ENCODE measurements at regions not wholly inside any gene's neighbourhood (a gene's known extent, or its start where the extent isn't known, plus 50 kb on each side); places are given as distances from the start of the nearest gene placed in this dataset.

GRCh38 chr6:106910999-106911949, 63.3 kb downstream of the CD24 start:
- no peak overlapping the region for H3K27ac ChIP-seq (ENCODE audit: low read depth, low read length)
- TF ChIP-seq, protein P1, sequence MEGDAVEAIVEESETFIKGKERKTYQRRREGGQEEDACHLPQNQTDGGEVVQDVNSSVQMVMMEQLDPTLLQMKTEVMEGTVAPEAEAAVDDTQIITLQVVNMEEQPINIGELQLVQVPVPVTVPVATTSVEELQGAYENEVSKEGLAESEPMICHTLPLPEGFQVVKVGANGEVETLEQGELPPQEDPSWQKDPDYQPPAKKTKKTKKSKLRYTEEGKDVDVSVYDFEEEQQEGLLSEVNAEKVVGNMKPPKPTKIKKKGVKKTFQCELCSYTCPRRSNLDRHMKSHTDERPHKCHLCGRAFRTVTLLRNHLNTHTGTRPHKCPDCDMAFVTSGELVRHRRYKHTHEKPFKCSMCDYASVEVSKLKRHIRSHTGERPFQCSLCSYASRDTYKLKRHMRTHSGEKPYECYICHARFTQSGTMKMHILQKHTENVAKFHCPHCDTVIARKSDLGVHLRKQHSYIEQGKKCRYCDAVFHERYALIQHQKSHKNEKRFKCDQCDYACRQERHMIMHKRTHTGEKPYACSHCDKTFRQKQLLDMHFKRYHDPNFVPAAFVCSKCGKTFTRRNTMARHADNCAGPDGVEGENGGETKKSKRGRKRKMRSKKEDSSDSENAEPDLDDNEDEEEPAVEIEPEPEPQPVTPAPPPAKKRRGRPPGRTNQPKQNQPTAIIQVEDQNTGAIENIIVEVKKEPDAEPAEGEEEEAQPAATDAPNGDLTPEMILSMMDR (IDR thresholded peaks at IDR 0.05; ENCODE audit: low read depth, low read length) = no peak
- no peaks in the 10 kb centered on the region for H3K27me3 ChIP-seq (ENCODE audit: control insufficient read depth, insufficient read depth, low read length)
- DNase-seq (ENCODE audit: low read depth, low spot score) = no peak
- H3K9me3 ChIP-seq (ENCODE audit: control insufficient read depth, insufficient read depth, low read length) = no peaks in the 10 kb centered on the region
- no peak overlapping the region for H3K4me3 ChIP-seq (ENCODE audit: low read depth, low read length)
- POLR2A ChIA-PET = no interaction called here
- CTCF ChIA-PET = interaction anchor here (0.6 kb wide), 1 partner anchor 749 kb away, joined by 4 read pairs; no protein-coding TSS in a partner anchor

DNA sequence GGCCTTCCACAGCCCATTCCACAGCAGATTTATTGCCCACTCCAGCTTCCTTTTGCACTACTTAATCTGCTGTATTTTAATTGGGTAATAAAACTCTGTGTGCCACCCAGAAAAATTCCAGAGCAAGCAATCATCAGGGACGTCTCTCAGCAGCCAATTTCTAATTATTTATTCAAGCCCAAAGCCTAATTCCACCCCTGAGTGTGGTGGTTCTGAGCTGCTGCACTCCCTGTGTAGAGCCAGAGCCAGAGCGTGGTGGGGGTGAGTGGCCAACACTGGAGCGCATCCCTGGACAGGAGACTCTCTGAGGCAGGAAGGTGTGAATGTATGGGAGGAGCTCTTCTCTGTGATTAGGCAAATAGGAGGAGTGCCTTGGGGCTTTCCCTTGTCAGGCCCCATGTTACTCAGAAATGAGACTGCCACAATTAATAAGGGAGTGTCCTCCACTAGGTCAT, 66.1 kb downstream of the CD24 start:
- TF ChIP-seq, protein P1 (IDR thresholded peaks at IDR 0.05; ENCODE audit: low read depth, low read length) = no peak
- CTCF ChIA-PET = no interaction called here
- Histone ChIP-seq H3K27me3 (ENCODE audit: control insufficient read depth, insufficient read depth, low read length) (no peaks in the 10 kb centered on the region), H3K4me3 (ENCODE audit: low read depth, low read length) (no peak overlapping the region), H3K27ac (ENCODE audit: low read depth, low read length) (no peak overlapping the region), H3K9me3 (ENCODE audit: control insufficient read depth, insufficient read depth, low read length) (no peaks in the 10 kb centered on the region)
- POLR2A ChIA-PET = no interaction called here
- DNase-seq (ENCODE audit: low read depth, low spot score) = no peak

DNA sequence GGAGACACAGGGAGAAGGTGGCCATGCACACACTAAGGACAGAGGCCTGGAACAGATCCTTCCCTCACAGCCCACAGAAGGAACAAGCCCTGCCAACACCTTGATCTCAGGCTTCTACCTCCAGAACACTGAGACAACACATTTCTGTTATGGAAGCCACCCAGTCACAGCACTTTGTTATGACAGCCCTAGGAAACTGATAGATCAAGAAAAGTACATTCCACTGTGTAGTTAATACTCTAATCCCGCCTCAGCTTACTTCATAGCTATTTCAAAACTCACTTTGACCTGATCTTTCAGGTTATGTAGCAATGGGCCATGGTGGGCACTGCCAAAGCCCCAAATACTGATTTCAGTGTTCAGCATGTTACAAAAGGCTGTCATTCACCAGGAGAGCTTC, 66.8 kb downstream of the CD24 start:
- TF ChIP-seq, protein P1 (IDR thresholded peaks at IDR 0.05; ENCODE audit: low read depth, low read length) = no peak
- ChIA-PET POLR2A (no interaction called here), CTCF (no interaction called here)
- no peak overlapping the region for H3K4me3 ChIP-seq (ENCODE audit: low read depth, low read length)
- no peak overlapping the region for H3K27ac ChIP-seq (ENCODE audit: low read depth, low read length)
- no peaks in the 10 kb centered on the region for H3K27me3 ChIP-seq (ENCODE audit: control insufficient read depth, insufficient read depth, low read length)
- DNase-seq (ENCODE audit: low read depth, low spot score) = no peak
- H3K9me3 ChIP-seq (ENCODE audit: control insufficient read depth, insufficient read depth, low read length) = no peaks in the 10 kb centered on the region

- Histone ChIP-seq H3K4me3 (ENCODE audit: low read depth, low read length) (no peak overlapping the region), H3K27me3 (ENCODE audit: control insufficient read depth, insufficient read depth, low read length) (no peaks in the 10 kb centered on the region), H3K27ac (ENCODE audit: low read depth, low read length) (no peak overlapping the region), H3K9me3 (ENCODE audit: control insufficient read depth, insufficient read depth, low read length) (no peaks in the 10 kb centered on the region)
- no peak for DNase-seq (ENCODE audit: low read depth, low spot score)
- TF ChIP-seq, protein P1 (IDR thresholded peaks at IDR 0.05; ENCODE audit: low read depth, low read length) = no peak
- ChIA-PET CTCF (no interaction called here), POLR2A (no interaction called here)
Observed at GRCh38 chr6:106906232-106906631, 68.3 kb downstream of the CD24 start.

GRCh38 chr6:106903299-106903698, 71.2 kb downstream of the CD24 start:
- no peak for DNase-seq (ENCODE audit: low read depth, low spot score)
- no peak overlapping the region for H3K4me3 ChIP-seq (ENCODE audit: low read depth, low read length)
- TF ChIP-seq, protein P1 (IDR thresholded peaks at IDR 0.05; ENCODE audit: low read depth, low read length) = no peak
- H3K9me3 ChIP-seq (ENCODE audit: control insufficient read depth, insufficient read depth, low read length) = no peaks in the 10 kb centered on the region
- POLR2A ChIA-PET = no interaction called here
- CTCF ChIA-PET = no interaction called here
- H3K27me3 ChIP-seq (ENCODE audit: control insufficient read depth, insufficient read depth, low read length) = no peaks in the 10 kb centered on the region
- H3K27ac ChIP-seq (ENCODE audit: low read depth, low read length) = no peak overlapping the region
